KMS-11 (cell line): ENCODE measurements at regions not wholly inside any gene's neighbourhood (a gene's known extent, or its start where the extent isn't known, plus 50 kb on each side); places are given as distances from the start of the nearest gene placed in this dataset.

Experiments used
- H2AFZ ChIP-seq: fragments of 200-600 bp; sonication (generic); 2 replicates; pipeline ENCODE4 v1.6.1; 2016; ENCODE audit warnings: antibody characterized with exemption, mixed run types, low read depth
- H3K27ac ChIP-seq: fragments of 200-600 bp; sonication (generic); 2 replicates; pipeline ENCODE4 v1.6.1; 2016; ENCODE audit warnings: mild to moderate bottlenecking, mixed run types
- H3K27me3 ChIP-seq: fragments of 200-600 bp; sonication (generic); 2 replicates; pipeline ENCODE4 v1.6.1; 2017; ENCODE audit warnings: mild to moderate bottlenecking, low read depth, mixed run types, moderate library complexity; ENCODE audit not compliant: insufficient read depth
- H3K36me3 ChIP-seq: fragments of 200-600 bp; sonication (generic); 2 replicates; pipeline ENCODE4 v1.6.1; 2017; ENCODE audit warnings: mild to moderate bottlenecking, mixed run types; ENCODE audit not compliant: insufficient read depth
- H3K4me1 ChIP-seq: fragments of 200-600 bp; sonication (generic); 2 replicates; pipeline ENCODE4 v1.6.1; 2016; ENCODE audit warnings: mild to moderate bottlenecking, low read depth, mixed run types; ENCODE audit not compliant: poor library complexity, severe bottlenecking
- H3K4me2 ChIP-seq: fragments of 200-600 bp; sonication (generic); 2 replicates; pipeline ENCODE4 v1.7.0; 2016; ENCODE audit warnings: mild to moderate bottlenecking, mixed run types
- H3K4me3 ChIP-seq: fragments of 200-600 bp; sonication (generic); IDR thresholded peaks from 2 replicates; pipeline ENCODE4 v1.6.1; 2017; ENCODE audit warnings: low read depth, low read length, mixed read lengths; ENCODE audit not compliant: insufficient read depth
- H3K79me2 ChIP-seq: fragments of 200-600 bp; sonication (generic); 2 replicates; pipeline ENCODE4 v1.6.1; 2016; ENCODE audit warnings: low read depth, mixed run types; ENCODE audit not compliant: insufficient read depth
- H3K9ac ChIP-seq: fragments of 200-600 bp; sonication (generic); 2 replicates; pipeline ENCODE4 v1.6.1; 2016; ENCODE audit warnings: mild to moderate bottlenecking, mixed run types
- H4K20me1 ChIP-seq: fragments of 200-600 bp; sonication (generic); 2 replicates; pipeline ENCODE4 v1.6.1; 2016; ENCODE audit warnings: mild to moderate bottlenecking, mixed run types; ENCODE audit not compliant: insufficient read depth
- CTCF ChIP-seq: fragments of 200-600 bp; sonication (generic); conservative IDR thresholded peaks from 2 replicates; pipeline ENCODE4 v1.6.1; 2017; ENCODE audit warnings: low read depth, mild to moderate bottlenecking, antibody characterized with exemption, low read length, moderate library complexity, mixed read lengths

GRCh38 chr9:113822315-113822714 lies 53.8 kb upstream of the ZNF618 start:
- Histone ChIP-seq H3K27me3 (no peaks in the 10 kb centered on the region), H3K36me3 (no peaks in the 10 kb centered on the region), H3K9ac (no peak overlapping the region), H3K27ac (no peak overlapping the region), H4K20me1 (no peaks in the 10 kb centered on the region), H3K4me3 (no peak overlapping the region), H2AFZ (no peak overlapping the region), H3K79me2 (no peaks in the 10 kb centered on the region), H3K4me2 (no peak overlapping the region), H3K4me1 (no peaks in the 10 kb centered on the region)
- no peak for TF ChIP-seq CTCF

GRCh38 chr9:113823421-113823820 lies 52.7 kb upstream of the ZNF618 start:
- H3K79me2 ChIP-seq = no peaks in the 10 kb centered on the region
- no peak overlapping the region for H3K9ac ChIP-seq
- TF ChIP-seq CTCF = no peak
- no peak overlapping the region for H3K4me3 ChIP-seq
- H3K27ac ChIP-seq = no peak overlapping the region
- no peaks in the 10 kb centered on the region for H3K27me3 ChIP-seq
- H3K36me3 ChIP-seq = no peaks in the 10 kb centered on the region
- no peak overlapping the region for H3K4me2 ChIP-seq
- H4K20me1 ChIP-seq = no peaks in the 10 kb centered on the region
- no peak overlapping the region for H2AFZ ChIP-seq
- H3K4me1 ChIP-seq = no peaks in the 10 kb centered on the region
